MG63 (cell line): ENCODE measurements at regions not wholly inside any gene's neighbourhood (a gene's known extent, or its start where the extent isn't known, plus 50 kb on each side); places are given as distances from the start of the nearest gene placed in this dataset.
"Not testable (repeated sequence)": the region's sequence is repeated elsewhere in the genome, so short reads cannot be mapped to it uniquely, and the experiment has no call there.

ENCODE experiments used
- DNase-seq: peaks from one replicate; pipeline ENCODE4 v3.0.0-alpha.2; 2020
- H3K27me3 ChIP-seq: fragments of 250-450 bp; sonication (Bioruptor Pico); 2 replicates; pipeline ENCODE4 v1.5.1; 2020; ENCODE audit warnings: mild to moderate bottlenecking, moderate library complexity
- H3K36me3 ChIP-seq: fragments of 250-450 bp; sonication (Bioruptor Pico); 2 replicates; pipeline ENCODE4 v1.5.1; 2020; ENCODE audit warnings: mild to moderate bottlenecking, moderate library complexity
- H3K4me3 ChIP-seq: fragments of 250-450 bp; sonication (Bioruptor Pico); 2 replicates; pipeline ENCODE4 v1.5.1; 2020; ENCODE audit warnings: mild to moderate bottlenecking, moderate library complexity
- H3K9me3 ChIP-seq: fragments of 250-450 bp; sonication (Bioruptor Pico); 2 replicates; pipeline ENCODE4 v1.5.1; 2020; ENCODE audit warnings: mild to moderate bottlenecking, moderate library complexity

GRCh38 chr10:117462424-117462792 is 80.1 kb upstream of the EMX2 start:
- Histone ChIP-seq H3K4me3 (no peak overlapping the region), H3K36me3 (no peaks in the 10 kb centered on the region), H3K27me3 (no peaks in the 10 kb centered on the region), H3K9me3 (peaks cover 8% of the 10 kb centered on the region)
- peak; percentile 44 for DNase-seq

GRCh38 chr10:117461766-117462423 is 80.7 kb upstream of the EMX2 start:
- peak; percentile 95 for DNase-seq
- peaks cover 8% of the 10 kb centered on the region for H3K9me3 ChIP-seq
- H3K27me3 ChIP-seq, result no peaks in the 10 kb centered on the region
- H3K4me3 ChIP-seq, result no peak overlapping the region
- H3K36me3 ChIP-seq, result no peaks in the 10 kb centered on the region

GRCh38 chr10:117460846-117461765 is 81.4 kb upstream of the EMX2 start:
- Histone ChIP-seq H3K36me3 (no peaks in the 10 kb centered on the region), H3K4me3 (no peak overlapping the region), H3K27me3 (no peaks in the 10 kb centered on the region), H3K9me3 (peaks cover 8% of the 10 kb centered on the region)
- DNase-seq, result peak; percentile 69

- peaks cover 9% of the 10 kb centered on the region for H3K9me3 ChIP-seq
- no peaks in the 10 kb centered on the region for H3K36me3 ChIP-seq
- no peak overlapping the region for H3K4me3 ChIP-seq
- no peak for DNase-seq
- no peaks in the 10 kb centered on the region for H3K27me3 ChIP-seq
These were observed 83.3 kb upstream of the PDZD8 start for GRCh38 chr10:117458571-117458970.

GRCh38 chr10:117457932-117458331 is 82.7 kb upstream of the PDZD8 start:
- H3K4me3 ChIP-seq, result no peak overlapping the region
- peaks cover 4% of the 10 kb centered on the region for H3K9me3 ChIP-seq
- H3K27me3 ChIP-seq, result no peaks in the 10 kb centered on the region
- no peaks in the 10 kb centered on the region for H3K36me3 ChIP-seq
- no peak for DNase-seq

- H3K4me3 ChIP-seq, result no peak overlapping the region
- H3K9me3 ChIP-seq, result 0 out of 2 replicates have a peak, but pooled peaks cover 3% of the 10 kb centered on the region
- H3K27me3 ChIP-seq, result no peaks in the 10 kb centered on the region
- no peak for DNase-seq
- no peaks in the 10 kb centered on the region for H3K36me3 ChIP-seq
These were observed 82.0 kb upstream of the PDZD8 start for GRCh38 chr10:117457071-117457810.

GRCh38 chr10:117455346-117455745 is 80.1 kb upstream of the PDZD8 start:
- no peak overlapping the region for H3K4me3 ChIP-seq
- DNase-seq, result no peak

GRCh38 chr10:117454502-117454901 is 79.3 kb upstream of the PDZD8 start:
- Histone ChIP-seq H3K27me3 (no peaks in the 10 kb centered on the region), H3K9me3 (0 out of 2 replicates have a peak, but pooled peaks cover 3% of the 10 kb centered on the region), H3K4me3 (no peak overlapping the region), H3K36me3 (no peaks in the 10 kb centered on the region)
- no peak for DNase-seq

More at GRCh38 chr10:117455346-117455745, 80.1 kb upstream of the PDZD8 start:
- Histone ChIP-seq H3K27me3 (no peaks in the 10 kb centered on the region), H3K9me3 (0 out of 2 replicates have a peak, but pooled peaks cover 3% of the 10 kb centered on the region), H3K36me3 (no peaks in the 10 kb centered on the region)

- not testable (repeated sequence) for H3K4me3 ChIP-seq, H3K27me3 ChIP-seq, H3K9me3 ChIP-seq, DNase-seq, H3K36me3 ChIP-seq
These were observed 78.2 kb upstream of the PDZD8 start for GRCh38 chr10:117453484-117453883.

GRCh38 chr10:117450940-117451339 is 75.7 kb upstream of the PDZD8 start:
- Histone ChIP-seq H3K9me3 (peaks cover 4% of the 10 kb centered on the region; the same call in 1 of the 2 replicates), H3K27me3 (no peaks in the 10 kb centered on the region), H3K4me3 (no peak overlapping the region), H3K36me3 (no peaks in the 10 kb centered on the region)
- DNase-seq, result no peak

- no peak overlapping the region for H3K4me3 ChIP-seq
- H3K27me3 ChIP-seq, result no peaks in the 10 kb centered on the region
- peak; percentile 61 for DNase-seq
- no peaks in the 10 kb centered on the region for H3K36me3 ChIP-seq
- peaks cover 8% of the 10 kb centered on the region; the same call in 1 of the 2 replicates for H3K9me3 ChIP-seq
These were observed 74.4 kb upstream of the PDZD8 start for GRCh38 chr10:117449636-117450035.

- Histone ChIP-seq H3K27me3 (no peaks in the 10 kb centered on the region), H3K4me3 (no peak overlapping the region), H3K36me3 (no peaks in the 10 kb centered on the region), H3K9me3 (peaks cover 11% of the 10 kb centered on the region)
- DNase-seq, result peak; percentile 74
These were observed 73.6 kb upstream of the PDZD8 start for GRCh38 chr10:117448802-117449201.

GRCh38 chr10:117445992-117446391 is 70.8 kb upstream of the PDZD8 start:
- no peaks in the 10 kb centered on the region for H3K27me3 ChIP-seq
- H3K9me3 ChIP-seq, result peaks cover 8% of the 10 kb centered on the region
- H3K36me3 ChIP-seq, result no peaks in the 10 kb centered on the region
- DNase-seq, result no peak
- H3K4me3 ChIP-seq, result no peak overlapping the region

GRCh38 chr10:117444497-117445040 is 69.3 kb upstream of the PDZD8 start:
- Histone ChIP-seq H3K9me3 (peaks cover 8% of the 10 kb centered on the region), H3K4me3 (no peak overlapping the region), H3K36me3 (no peaks in the 10 kb centered on the region), H3K27me3 (no peaks in the 10 kb centered on the region)
- DNase-seq, result no peak

GRCh38 chr10:117443686-117444041 is 68.4 kb upstream of the PDZD8 start:
- Histone ChIP-seq H3K4me3 (no peak overlapping the region), H3K36me3 (no peaks in the 10 kb centered on the region), H3K9me3 (peaks cover 8% of the 10 kb centered on the region), H3K27me3 (no peaks in the 10 kb centered on the region)
- no peak for DNase-seq

- peak; percentile 86 for DNase-seq
- no peak overlapping the region for H3K4me3 ChIP-seq
- H3K9me3 ChIP-seq, result peaks cover 8% of the 10 kb centered on the region
These were observed 67.9 kb upstream of the PDZD8 start for GRCh38 chr10:117442944-117443685.

More at GRCh38 chr10:117442944-117443685, 67.9 kb upstream of the PDZD8 start:
- Histone ChIP-seq H3K27me3 (no peaks in the 10 kb centered on the region), H3K36me3 (no peaks in the 10 kb centered on the region)
